WTC11 (cell line): ENCODE measurements at regions not wholly inside any gene's neighbourhood (a gene's known extent, or its start where the extent isn't known, plus 50 kb on each side); places are given as distances from the start of the nearest gene placed in this dataset.

Experiments used
- ATF1 ChIP-seq: sonication (generic); formaldehyde crosslinking; IDR thresholded peaks from 2 replicates; pipeline ENCODE4 v1.8.1; 2023; ENCODE audit warnings: mild to moderate bottlenecking, moderate library complexity, missing genetic modification reagents
- CREB1 ChIP-seq: sonication (generic); formaldehyde crosslinking; IDR thresholded peaks from 2 replicates; pipeline ENCODE4 v1.8.0; 2023; ENCODE audit warnings: mild to moderate bottlenecking, missing genetic modification reagents
- EMX1 ChIP-seq: fragments of 250-450 bp; sonication (Bioruptor Pico); IDR thresholded peaks from 2 replicates; pipeline ENCODE4 v1.8.0; 2021; ENCODE audit warnings: mild to moderate bottlenecking
- FOXP1 ChIP-seq: sonication (generic); formaldehyde crosslinking; IDR thresholded peaks from 2 replicates; pipeline ENCODE4 v1.8.0; 2022; ENCODE audit warnings: missing genetic modification reagents, mild to moderate bottlenecking, moderate library complexity, borderline replicate concordance
- IRF2 ChIP-seq: sonication (generic); formaldehyde crosslinking; IDR thresholded peaks from 2 replicates; pipeline ENCODE4 v1.8.0; 2022; ENCODE audit warnings: low read depth, missing genetic modification reagents, borderline replicate concordance
- SP1 ChIP-seq: sonication (generic); formaldehyde crosslinking; conservative IDR thresholded peaks from 2 replicates; pipeline ENCODE4 v1.8.1; 2022; ENCODE audit warnings: missing genetic modification reagents
- TCF7 ChIP-seq: sonication (generic); formaldehyde crosslinking; IDR thresholded peaks from 2 replicates; pipeline ENCODE4 v1.8.0; 2022; ENCODE audit warnings: mild to moderate bottlenecking, low read depth, missing genetic modification reagents, moderate library complexity
- ZNF138 ChIP-seq: sonication (generic); formaldehyde crosslinking; conservative IDR thresholded peaks from 2 replicates; pipeline ENCODE4 v1.8.1; 2022; ENCODE audit warnings: mild to moderate bottlenecking, moderate library complexity, missing genetic modification reagents
- ZNF263 ChIP-seq: sonication (generic); formaldehyde crosslinking; IDR thresholded peaks from 2 replicates; pipeline ENCODE4 v1.8.1; 2022; ENCODE audit warnings: low read depth, mild to moderate bottlenecking, moderate library complexity, missing genetic modification reagents
- ZNF423 ChIP-seq: fragments of 250-450 bp; sonication (Bioruptor Pico); IDR thresholded peaks from 2 replicates; pipeline ENCODE4 v2.1.2; 2022; ENCODE audit warnings: mild to moderate bottlenecking, moderate library complexity
- TF ChIP-seq, protein P1 (sequence below): fragments of 200-600 bp; IDR thresholded peaks from 2 replicates; pipeline ENCODE4 v1.8.0; 2022; ENCODE audit warnings: antibody characterized with exemption
- TF ChIP-seq, protein P2 (sequence below): sonication (generic); formaldehyde crosslinking; IDR thresholded peaks from 2 replicates; pipeline ENCODE4 v1.8.0; 2022; ENCODE audit warnings: mild to moderate bottlenecking, missing genetic modification reagents
- TF ChIP-seq, protein P3 (sequence below): sonication (generic); formaldehyde crosslinking; IDR thresholded peaks from 2 replicates; pipeline ENCODE4 v1.8.0; 2022; ENCODE audit warnings: missing genetic modification reagents
- TF ChIP-seq, protein P4 (sequence below): sonication (generic); formaldehyde crosslinking; IDR thresholded peaks from 2 replicates; pipeline ENCODE4 v1.8.0; 2023; ENCODE audit warnings: missing genetic modification reagents, mild to moderate bottlenecking, borderline replicate concordance

DNA sequence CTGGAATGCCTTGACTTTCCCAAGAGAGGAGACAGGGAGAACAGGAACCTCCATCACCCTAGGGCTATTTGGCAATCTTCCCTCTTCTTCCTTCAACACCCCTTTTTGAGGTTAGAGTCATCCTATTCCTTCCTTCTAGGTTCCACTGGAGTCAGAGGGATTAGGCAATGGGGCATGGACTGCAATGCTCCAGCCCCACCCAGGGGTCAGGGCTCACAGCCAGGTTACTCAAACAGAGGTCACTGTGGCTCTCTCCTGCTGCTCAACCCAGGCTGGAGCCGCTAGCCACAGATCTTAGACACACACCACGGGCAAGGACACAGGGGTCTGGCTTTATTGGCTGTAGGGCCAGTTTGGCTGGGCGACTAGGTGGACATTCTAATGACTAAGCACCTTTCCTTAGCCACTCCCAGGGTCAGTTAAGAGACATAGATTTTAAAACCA, 145.5 kb upstream of the NRIP1 start:
- TF ChIP-seq, protein P1, sequence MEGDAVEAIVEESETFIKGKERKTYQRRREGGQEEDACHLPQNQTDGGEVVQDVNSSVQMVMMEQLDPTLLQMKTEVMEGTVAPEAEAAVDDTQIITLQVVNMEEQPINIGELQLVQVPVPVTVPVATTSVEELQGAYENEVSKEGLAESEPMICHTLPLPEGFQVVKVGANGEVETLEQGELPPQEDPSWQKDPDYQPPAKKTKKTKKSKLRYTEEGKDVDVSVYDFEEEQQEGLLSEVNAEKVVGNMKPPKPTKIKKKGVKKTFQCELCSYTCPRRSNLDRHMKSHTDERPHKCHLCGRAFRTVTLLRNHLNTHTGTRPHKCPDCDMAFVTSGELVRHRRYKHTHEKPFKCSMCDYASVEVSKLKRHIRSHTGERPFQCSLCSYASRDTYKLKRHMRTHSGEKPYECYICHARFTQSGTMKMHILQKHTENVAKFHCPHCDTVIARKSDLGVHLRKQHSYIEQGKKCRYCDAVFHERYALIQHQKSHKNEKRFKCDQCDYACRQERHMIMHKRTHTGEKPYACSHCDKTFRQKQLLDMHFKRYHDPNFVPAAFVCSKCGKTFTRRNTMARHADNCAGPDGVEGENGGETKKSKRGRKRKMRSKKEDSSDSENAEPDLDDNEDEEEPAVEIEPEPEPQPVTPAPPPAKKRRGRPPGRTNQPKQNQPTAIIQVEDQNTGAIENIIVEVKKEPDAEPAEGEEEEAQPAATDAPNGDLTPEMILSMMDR, result no peak
- TF ChIP-seq TCF7 (CRISPR knock-in tag) (no peak), CREB1 (CRISPR knock-in tag) (no peak), SP1 (CRISPR knock-in tag) (no peak), ZNF138 (CRISPR knock-in tag) (no peak), IRF2 (CRISPR knock-in tag) (no peak), FOXP1 (CRISPR knock-in tag) (no peak), ZNF263 (CRISPR knock-in tag) (no peak), ZNF423 (CRISPR knock-in tag) (no peak), ATF1 (CRISPR knock-in tag) (no peak), EMX1 (CRISPR knock-in tag) (no peak)
- TF ChIP-seq, protein P2, sequence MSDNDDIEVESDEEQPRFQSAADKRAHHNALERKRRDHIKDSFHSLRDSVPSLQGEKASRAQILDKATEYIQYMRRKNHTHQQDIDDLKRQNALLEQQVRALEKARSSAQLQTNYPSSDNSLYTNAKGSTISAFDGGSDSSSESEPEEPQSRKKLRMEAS (CRISPR knock-in tag), result no peak
- TF ChIP-seq, protein P3, sequence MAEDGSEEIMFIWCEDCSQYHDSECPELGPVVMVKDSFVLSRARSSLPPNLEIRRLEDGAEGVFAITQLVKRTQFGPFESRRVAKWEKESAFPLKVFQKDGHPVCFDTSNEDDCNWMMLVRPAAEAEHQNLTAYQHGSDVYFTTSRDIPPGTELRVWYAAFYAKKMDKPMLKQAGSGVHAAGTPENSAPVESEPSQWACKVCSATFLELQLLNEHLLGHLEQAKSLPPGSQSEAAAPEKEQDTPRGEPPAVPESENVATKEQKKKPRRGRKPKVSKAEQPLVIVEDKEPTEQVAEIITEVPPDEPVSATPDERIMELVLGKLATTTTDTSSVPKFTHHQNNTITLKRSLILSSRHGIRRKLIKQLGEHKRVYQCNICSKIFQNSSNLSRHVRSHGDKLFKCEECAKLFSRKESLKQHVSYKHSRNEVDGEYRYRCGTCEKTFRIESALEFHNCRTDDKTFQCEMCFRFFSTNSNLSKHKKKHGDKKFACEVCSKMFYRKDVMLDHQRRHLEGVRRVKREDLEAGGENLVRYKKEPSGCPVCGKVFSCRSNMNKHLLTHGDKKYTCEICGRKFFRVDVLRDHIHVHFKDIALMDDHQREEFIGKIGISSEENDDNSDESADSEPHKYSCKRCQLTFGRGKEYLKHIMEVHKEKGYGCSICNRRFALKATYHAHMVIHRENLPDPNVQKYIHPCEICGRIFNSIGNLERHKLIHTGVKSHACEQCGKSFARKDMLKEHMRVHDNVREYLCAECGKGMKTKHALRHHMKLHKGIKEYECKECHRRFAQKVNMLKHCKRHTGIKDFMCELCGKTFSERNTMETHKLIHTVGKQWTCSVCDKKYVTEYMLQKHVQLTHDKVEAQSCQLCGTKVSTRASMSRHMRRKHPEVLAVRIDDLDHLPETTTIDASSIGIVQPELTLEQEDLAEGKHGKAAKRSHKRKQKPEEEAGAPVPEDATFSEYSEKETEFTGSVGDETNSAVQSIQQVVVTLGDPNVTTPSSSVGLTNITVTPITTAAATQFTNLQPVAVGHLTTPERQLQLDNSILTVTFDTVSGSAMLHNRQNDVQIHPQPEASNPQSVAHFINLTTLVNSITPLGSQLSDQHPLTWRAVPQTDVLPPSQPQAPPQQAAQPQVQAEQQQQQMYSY (CRISPR knock-in tag), result no peak
- TF ChIP-seq, protein P4, sequence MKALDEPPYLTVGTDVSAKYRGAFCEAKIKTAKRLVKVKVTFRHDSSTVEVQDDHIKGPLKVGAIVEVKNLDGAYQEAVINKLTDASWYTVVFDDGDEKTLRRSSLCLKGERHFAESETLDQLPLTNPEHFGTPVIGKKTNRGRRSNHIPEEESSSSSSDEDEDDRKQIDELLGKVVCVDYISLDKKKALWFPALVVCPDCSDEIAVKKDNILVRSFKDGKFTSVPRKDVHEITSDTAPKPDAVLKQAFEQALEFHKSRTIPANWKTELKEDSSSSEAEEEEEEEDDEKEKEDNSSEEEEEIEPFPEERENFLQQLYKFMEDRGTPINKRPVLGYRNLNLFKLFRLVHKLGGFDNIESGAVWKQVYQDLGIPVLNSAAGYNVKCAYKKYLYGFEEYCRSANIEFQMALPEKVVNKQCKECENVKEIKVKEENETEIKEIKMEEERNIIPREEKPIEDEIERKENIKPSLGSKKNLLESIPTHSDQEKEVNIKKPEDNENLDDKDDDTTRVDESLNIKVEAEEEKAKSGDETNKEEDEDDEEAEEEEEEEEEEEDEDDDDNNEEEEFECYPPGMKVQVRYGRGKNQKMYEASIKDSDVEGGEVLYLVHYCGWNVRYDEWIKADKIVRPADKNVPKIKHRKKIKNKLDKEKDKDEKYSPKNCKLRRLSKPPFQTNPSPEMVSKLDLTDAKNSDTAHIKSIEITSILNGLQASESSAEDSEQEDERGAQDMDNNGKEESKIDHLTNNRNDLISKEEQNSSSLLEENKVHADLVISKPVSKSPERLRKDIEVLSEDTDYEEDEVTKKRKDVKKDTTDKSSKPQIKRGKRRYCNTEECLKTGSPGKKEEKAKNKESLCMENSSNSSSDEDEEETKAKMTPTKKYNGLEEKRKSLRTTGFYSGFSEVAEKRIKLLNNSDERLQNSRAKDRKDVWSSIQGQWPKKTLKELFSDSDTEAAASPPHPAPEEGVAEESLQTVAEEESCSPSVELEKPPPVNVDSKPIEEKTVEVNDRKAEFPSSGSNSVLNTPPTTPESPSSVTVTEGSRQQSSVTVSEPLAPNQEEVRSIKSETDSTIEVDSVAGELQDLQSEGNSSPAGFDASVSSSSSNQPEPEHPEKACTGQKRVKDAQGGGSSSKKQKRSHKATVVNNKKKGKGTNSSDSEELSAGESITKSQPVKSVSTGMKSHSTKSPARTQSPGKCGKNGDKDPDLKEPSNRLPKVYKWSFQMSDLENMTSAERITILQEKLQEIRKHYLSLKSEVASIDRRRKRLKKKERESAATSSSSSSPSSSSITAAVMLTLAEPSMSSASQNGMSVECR (CRISPR knock-in tag), result no peak
